Duodenal mucosa (tissue), 2 donors: ENCODE measurements at regions not wholly inside any gene's neighbourhood (a gene's known extent, or its start where the extent isn't known, plus 50 kb on each side); places are given as distances from the start of the nearest gene placed in this dataset.
"Not testable (repeated sequence)": the region's sequence is repeated elsewhere in the genome, so short reads cannot be mapped to it uniquely, and the experiment has no call there.

Experiments
- H3K27ac ChIP-seq: one replicate; pipeline ENCODE4 v1.7.0; 2013; ENCODE audit warnings: low read depth, low read length
- H3K27me3 ChIP-seq, 2 donors: one replicate each; pipeline ENCODE4 v1.7.0; 2013; ENCODE audit warnings: low read length in 2 of 2, control low read depth in 1 of 2; ENCODE audit not compliant: insufficient read depth in 2 of 2, control insufficient read depth in 1 of 2
- H3K36me3 ChIP-seq, 2 donors: one replicate each; pipeline ENCODE4 v1.7.0; 2013; ENCODE audit warnings: low read length in 2 of 2, control low read depth in 1 of 2; ENCODE audit not compliant: insufficient read depth in 2 of 2, control insufficient read depth in 1 of 2
- H3K4me1 ChIP-seq, 2 donors: one replicate each; pipeline ENCODE4 v1.7.0; 2013; ENCODE audit warnings: low read length in 2 of 2, control low read depth in 1 of 2; ENCODE audit not compliant: insufficient read depth in 2 of 2, control insufficient read depth in 1 of 2
- H3K4me3 ChIP-seq, 2 donors: one replicate each; pipeline ENCODE4 v1.7.0; 2013; ENCODE audit warnings: low read length in 2 of 2, low read depth in 1 of 2
- H3K9ac ChIP-seq, 2 donors: one replicate each; pipeline ENCODE4 v1.7.0; 2013; ENCODE audit warnings: low read length in 2 of 2, low read depth in 1 of 2
- H3K9me3 ChIP-seq, 2 donors: one replicate each; pipeline ENCODE4 v1.7.0; 2013; ENCODE audit warnings: low read length in 2 of 2, control low read depth in 1 of 2; ENCODE audit not compliant: control insufficient read depth in 1 of 2

GRCh38 chr5:29462241-29462640 is 1731.2 kb upstream of the CDH6 start:
- no peak overlapping the region for H3K4me3 ChIP-seq
- H3K36me3 ChIP-seq = no peaks in the 10 kb centered on the region
- H3K27me3 ChIP-seq = no peaks in the 10 kb centered on the region
- no peak overlapping the region for H3K9ac ChIP-seq
- no peaks in the 10 kb centered on the region for H3K4me1 ChIP-seq
- peaks cover 0 to 4% of the 10 kb centered on the region in 2 donors for H3K9me3 ChIP-seq
- H3K27ac ChIP-seq = no peak overlapping the region

DNA sequence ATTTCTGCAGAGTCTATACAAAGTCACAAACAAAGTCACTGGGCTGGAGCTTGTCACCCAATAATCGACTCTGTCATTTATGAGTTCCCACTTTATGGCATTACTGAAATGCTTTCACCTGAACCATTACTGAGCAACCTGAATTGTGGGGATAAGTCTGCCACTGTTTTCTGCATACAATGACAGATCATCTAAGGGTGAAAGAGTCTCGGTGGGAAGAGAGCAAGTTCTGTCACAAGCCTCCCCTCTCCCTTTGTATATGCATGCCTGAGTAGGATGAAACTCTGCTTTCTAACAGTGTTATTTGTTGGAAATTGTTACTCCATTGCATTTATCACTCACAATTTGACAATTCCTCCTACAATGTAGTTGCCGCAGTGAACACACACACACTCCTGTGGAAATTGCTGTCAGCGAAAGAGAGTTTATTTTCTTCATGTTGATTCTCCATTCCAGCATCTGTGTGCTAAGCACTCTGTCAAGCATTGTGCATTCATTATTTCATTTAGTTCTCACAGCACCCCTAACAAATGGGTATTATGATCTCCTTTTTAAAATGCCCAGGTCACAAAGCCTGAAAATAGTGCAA is 1732.4 kb upstream of the CDH6 start:
- Histone ChIP-seq H3K27me3 (no peaks in the 10 kb centered on the region), H3K9ac (no peak overlapping the region), H3K4me1 (no peaks in the 10 kb centered on the region), H3K9me3 (peaks cover 0 to 4% of the 10 kb centered on the region in 2 donors), H3K27ac (no peak overlapping the region), H3K36me3 (no peaks in the 10 kb centered on the region), H3K4me3 (no peak overlapping the region)

DNA sequence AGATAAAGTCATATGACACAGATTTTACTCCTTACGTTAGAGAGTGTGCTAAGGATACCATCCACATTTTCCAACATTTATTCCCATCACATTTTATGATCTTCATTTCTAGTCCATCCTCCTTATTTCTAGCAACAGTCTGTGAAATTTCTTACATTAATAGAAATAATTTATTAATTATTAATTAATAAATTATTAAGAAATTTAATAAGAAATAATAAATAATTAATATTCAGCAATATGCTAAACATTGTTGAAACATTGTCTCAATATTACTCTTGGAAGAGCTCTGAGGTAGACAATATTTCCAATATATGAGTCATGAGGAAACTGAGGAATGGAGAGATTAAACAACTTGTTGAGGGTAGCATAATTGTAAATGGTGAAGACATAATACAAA is 1742.5 kb upstream of the CDH6 start:
- H3K27ac ChIP-seq, H3K36me3 ChIP-seq, H3K9me3 ChIP-seq: not testable (repeated sequence)

GRCh38 chr5:29414681-29415080 is 1778.8 kb upstream of the CDH6 start:
- Histone ChIP-seq H3K4me3 (no peak overlapping the region), H3K9me3 (peaks cover 5 to 11% of the 10 kb centered on the region in 2 donors), H3K36me3 (no peaks in the 10 kb centered on the region), H3K9ac (no peak overlapping the region), H3K4me1 (no peaks in the 10 kb centered on the region), H3K27me3 (no peaks in the 10 kb centered on the region), H3K27ac (no peak overlapping the region)

More for the DNA sequence above, 1742.5 kb upstream of the CDH6 start:
- not testable (repeated sequence) for H3K4me3 ChIP-seq, H3K4me1 ChIP-seq, H3K27me3 ChIP-seq, H3K9ac ChIP-seq

- Histone ChIP-seq H3K27ac (no peak overlapping the region), H3K4me1 (no peaks in the 10 kb centered on the region), H3K9ac (no peak overlapping the region), H3K27me3 (no peaks in the 10 kb centered on the region), H3K36me3 (no peaks in the 10 kb centered on the region), H3K4me3 (no peak overlapping the region), H3K9me3 (peaks cover 5 to 11% of the 10 kb centered on the region in 2 donors)
Observed at GRCh38 chr5:29412979-29413378, 1780.5 kb upstream of the CDH6 start.

DNA sequence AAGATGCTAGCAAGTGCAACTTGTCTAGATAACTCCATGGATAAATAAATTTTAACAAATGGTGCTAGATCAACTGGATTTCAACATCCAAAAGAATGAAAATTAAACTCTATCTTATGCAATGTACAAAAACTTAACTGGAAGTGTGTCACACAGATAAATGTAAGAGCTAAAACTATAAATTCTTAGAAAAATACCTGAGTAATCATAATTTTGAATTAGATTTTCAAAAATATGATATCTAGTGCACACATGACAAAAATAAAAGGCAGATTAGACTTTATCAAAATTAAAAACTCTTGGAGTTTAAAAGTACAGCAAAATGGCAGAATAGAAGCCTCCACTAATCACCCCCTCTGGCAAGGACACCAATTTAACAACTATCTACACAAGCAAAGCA is 1791.2 kb upstream of the CDH6 start:
- Histone ChIP-seq H3K27me3 (no peaks in the 10 kb centered on the region), H3K9ac (no peak overlapping the region), H3K4me3 (no peak overlapping the region), H3K36me3 (no peaks in the 10 kb centered on the region), H3K27ac (no peak overlapping the region), H3K9me3 (peaks cover 18 to 39% of the 10 kb centered on the region in 2 donors), H3K4me1 (no peaks in the 10 kb centered on the region)

DNA sequence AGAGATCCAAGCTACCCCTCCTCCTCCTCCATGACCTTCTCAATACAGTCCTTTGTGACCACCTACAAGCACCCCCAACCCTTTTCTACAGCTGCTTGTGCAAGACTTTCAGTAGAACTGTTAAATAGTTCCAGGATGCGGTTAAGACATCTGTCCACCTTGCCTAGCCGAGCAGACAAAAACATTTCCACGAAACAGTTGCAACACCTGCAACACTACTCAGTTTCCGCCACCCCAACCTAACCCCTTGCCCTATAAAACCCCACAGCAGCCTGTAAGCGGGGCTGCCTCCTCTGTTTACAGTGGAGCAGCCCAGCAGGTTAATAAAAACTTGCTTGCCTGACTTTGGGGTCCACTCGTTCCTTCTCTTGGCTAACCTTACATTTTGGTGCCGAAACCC is 1803.5 kb upstream of the CDH6 start:
- H3K9me3 ChIP-seq = peaks cover 8 to 24% of the 10 kb centered on the region in 2 donors
- H3K9ac ChIP-seq = no peak overlapping the region
- no peaks in the 10 kb centered on the region for H3K27me3 ChIP-seq
- no peak overlapping the region for H3K27ac ChIP-seq
- H3K36me3 ChIP-seq = no peaks in the 10 kb centered on the region
- H3K4me1 ChIP-seq = no peaks in the 10 kb centered on the region
- no peak overlapping the region for H3K4me3 ChIP-seq

DNA sequence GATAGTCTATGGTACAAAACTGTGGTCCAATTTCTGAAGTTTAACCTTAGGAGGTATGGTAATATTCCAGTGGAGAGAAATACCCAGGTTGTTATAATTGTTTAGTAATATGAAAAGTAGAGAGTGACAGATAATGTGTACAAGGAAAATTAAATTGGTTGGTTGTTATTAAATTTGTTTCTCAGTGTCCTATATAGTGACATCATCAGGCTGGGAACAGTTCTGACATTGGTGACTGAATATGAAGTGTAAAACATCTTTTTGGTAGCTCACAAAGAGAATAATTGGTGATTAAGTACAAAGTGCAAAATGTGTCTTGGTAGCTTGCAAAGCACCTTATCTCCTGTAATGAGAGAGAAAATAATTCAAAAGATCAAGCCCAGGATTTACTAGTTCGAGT is 1806.1 kb upstream of the CDH6 start:
- Histone ChIP-seq H3K27me3 (no peaks in the 10 kb centered on the region), H3K4me1 (no peaks in the 10 kb centered on the region), H3K36me3 (no peaks in the 10 kb centered on the region), H3K9ac (no peak overlapping the region), H3K27ac (no peak overlapping the region), H3K4me3 (no peak overlapping the region), H3K9me3 (peaks cover 11 to 15% of the 10 kb centered on the region in 2 donors)

DNA sequence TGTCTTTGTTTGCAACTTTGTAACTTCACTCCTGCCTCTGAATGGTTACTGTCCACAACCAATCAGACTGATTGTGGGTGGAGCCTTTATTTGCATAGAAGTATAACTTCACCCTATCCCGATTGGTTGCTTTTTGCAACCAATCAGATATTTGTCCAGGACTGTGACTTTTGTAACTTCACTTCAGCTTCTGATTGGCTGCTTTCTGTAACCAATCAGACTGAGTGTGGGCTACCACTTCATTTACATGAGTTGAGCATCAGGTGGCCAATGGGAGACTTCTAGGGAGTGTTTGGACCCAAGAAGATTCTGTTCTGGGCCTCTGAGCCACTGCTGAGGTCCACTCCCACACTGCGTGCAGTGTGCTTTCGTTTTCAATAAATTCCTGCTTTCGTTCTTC is 1810.7 kb upstream of the CDH6 start:
- no peak overlapping the region for H3K27ac ChIP-seq
- no peak overlapping the region for H3K9ac ChIP-seq
- peaks cover 9 to 16% of the 10 kb centered on the region in 2 donors for H3K9me3 ChIP-seq
- no peaks in the 10 kb centered on the region for H3K27me3 ChIP-seq
- no peak overlapping the region for H3K4me3 ChIP-seq
- H3K4me1 ChIP-seq = no peaks in the 10 kb centered on the region
- H3K36me3 ChIP-seq = no peaks in the 10 kb centered on the region

DNA sequence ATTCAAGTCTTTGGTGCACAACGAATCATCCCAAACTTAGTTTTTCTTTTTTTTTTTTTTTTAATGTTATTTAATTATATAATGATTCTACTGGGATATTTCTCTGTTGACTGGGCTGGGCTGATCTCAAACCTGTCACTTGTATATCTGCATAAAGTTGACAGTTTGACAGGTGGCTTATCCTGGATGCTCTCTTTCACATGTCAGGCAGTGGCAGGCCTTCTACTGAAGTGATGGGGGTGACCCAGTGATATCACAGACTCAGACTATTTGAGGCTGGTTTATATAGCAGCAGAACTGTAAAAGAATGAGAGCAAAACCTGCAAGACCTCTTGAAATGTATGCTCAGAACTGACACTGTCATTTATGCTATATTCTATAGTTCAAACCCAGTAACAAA is 1813.5 kb upstream of the CDH6 start:
- H3K4me1 ChIP-seq = no peaks in the 10 kb centered on the region
- no peaks in the 10 kb centered on the region for H3K27me3 ChIP-seq
- H3K9me3 ChIP-seq = peaks cover 5 to 13% of the 10 kb centered on the region in 2 donors
- no peak overlapping the region for H3K9ac ChIP-seq
- no peak overlapping the region for H3K4me3 ChIP-seq
- no peak overlapping the region for H3K27ac ChIP-seq
- H3K36me3 ChIP-seq = no peaks in the 10 kb centered on the region

DNA sequence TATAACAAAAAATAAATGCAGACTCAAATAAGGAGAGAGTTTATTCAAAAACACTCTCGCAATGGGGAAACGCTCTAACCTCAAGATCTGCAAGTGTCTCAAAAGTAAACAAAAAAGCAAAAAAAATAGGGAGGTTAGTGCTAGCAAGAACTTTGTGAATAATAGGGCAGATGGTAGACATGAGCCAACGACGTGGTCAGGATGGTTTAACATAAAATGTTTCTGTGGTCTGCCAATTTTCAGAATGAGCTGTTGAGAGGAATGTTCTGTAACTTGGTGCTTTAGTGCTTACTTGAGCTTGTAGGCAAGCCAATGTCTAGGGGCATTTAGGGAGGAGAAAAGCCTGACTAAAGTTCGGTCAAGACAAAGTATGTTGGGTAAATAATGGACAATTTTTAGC is 1813.9 kb upstream of the CDH6 start:
- H3K4me3 ChIP-seq = no peak overlapping the region
- H3K36me3 ChIP-seq = no peaks in the 10 kb centered on the region
- H3K9ac ChIP-seq = no peak overlapping the region
- H3K9me3 ChIP-seq = peaks cover 5 to 13% of the 10 kb centered on the region in 2 donors
- no peak overlapping the region for H3K27ac ChIP-seq
- H3K4me1 ChIP-seq = no peaks in the 10 kb centered on the region
- no peaks in the 10 kb centered on the region for H3K27me3 ChIP-seq
